ENCODE measurements at regions not wholly inside any gene's neighbourhood (a gene's known extent, or its start where the extent isn't known, plus 50 kb on each side); places are given as distances from the start of the nearest gene placed in this dataset.
"Not testable (repeated sequence)": the region's sequence is repeated elsewhere in the genome, so short reads cannot be mapped to it uniquely, and the experiment has no call there.

GRCh38 chr4:11970754-11971153 lies 542.1 kb upstream of the HS3ST1 start:
- Mint-ChIP-seq H3K4me1 (no peaks in the 10 kb centered on the region), H3K36me3 (ENCODE audit: low read depth) (no peaks in the 10 kb centered on the region), H3K9me3 (peaks cover 2% of the 10 kb centered on the region), H3K4me3 (no peak overlapping the region), H3K27me3 (ENCODE audit: low read depth) (no peaks in the 10 kb centered on the region), H3K27ac (ENCODE audit: unreplicated experiment) (no peak overlapping the region)
- no peak for TF ChIP-seq CTCF (conservative IDR thresholded peaks at IDR 0.05)
- DNase-seq (ENCODE audit: low read depth, low spot score), result no peak

GRCh38 chr4:11966782-11967181 lies 538.1 kb upstream of the HS3ST1 start:
- peaks cover 12% of the 10 kb centered on the region for H3K9me3 Mint-ChIP-seq
- H3K4me1 Mint-ChIP-seq, result no peaks in the 10 kb centered on the region
- no peak for DNase-seq (ENCODE audit: low read depth, low spot score)
- no peaks in the 10 kb centered on the region for H3K27me3 Mint-ChIP-seq (ENCODE audit: low read depth)
- H3K27ac Mint-ChIP-seq (ENCODE audit: unreplicated experiment), result no peak overlapping the region
- no peak for TF ChIP-seq CTCF (conservative IDR thresholded peaks at IDR 0.05)
- no peak overlapping the region for H3K4me3 Mint-ChIP-seq
- no peaks in the 10 kb centered on the region for H3K36me3 Mint-ChIP-seq (ENCODE audit: low read depth)

- no peak for DNase-seq (ENCODE audit: low read depth, low spot score)
- H3K4me3 Mint-ChIP-seq, result no peak overlapping the region
- no peak overlapping the region for H3K27ac Mint-ChIP-seq (ENCODE audit: unreplicated experiment)
- TF ChIP-seq CTCF (conservative IDR thresholded peaks at IDR 0.05), result peak; percentile 66
- no peaks in the 10 kb centered on the region for H3K4me1 Mint-ChIP-seq
- H3K36me3 Mint-ChIP-seq (ENCODE audit: low read depth), result no peaks in the 10 kb centered on the region
- peaks cover 5% of the 10 kb centered on the region for H3K9me3 Mint-ChIP-seq
- no peaks in the 10 kb centered on the region for H3K27me3 Mint-ChIP-seq (ENCODE audit: low read depth)
Measured at GRCh38 chr4:11954093-11954492, 525.4 kb upstream of the HS3ST1 start.

- Mint-ChIP-seq H3K4me3 (no peak overlapping the region), H3K27ac (ENCODE audit: unreplicated experiment) (no peak overlapping the region)
- TF ChIP-seq CTCF (conservative IDR thresholded peaks at IDR 0.05), result no peak
Measured at GRCh38 chr4:11949355-11949754, 520.7 kb upstream of the HS3ST1 start.

GRCh38 chr4:11947629-11948028 lies 518.9 kb upstream of the HS3ST1 start:
- H3K27me3 Mint-ChIP-seq (ENCODE audit: low read depth); H3K27ac Mint-ChIP-seq (ENCODE audit: unreplicated experiment); DNase-seq (ENCODE audit: low read depth, low spot score); H3K9me3 Mint-ChIP-seq; H3K4me3 Mint-ChIP-seq; H3K36me3 Mint-ChIP-seq (ENCODE audit: low read depth): not testable (repeated sequence)
- peaks cover 32% of the 10 kb centered on the region for H3K4me1 Mint-ChIP-seq

More at GRCh38 chr4:11949355-11949754, 520.7 kb upstream of the HS3ST1 start:
- H3K27me3 Mint-ChIP-seq (ENCODE audit: low read depth), result no peaks in the 10 kb centered on the region
- no peak for DNase-seq (ENCODE audit: low read depth, low spot score)
- no peaks in the 10 kb centered on the region for H3K36me3 Mint-ChIP-seq (ENCODE audit: low read depth)
- H3K4me1 Mint-ChIP-seq, result peaks cover 32% of the 10 kb centered on the region
- peaks cover 5% of the 10 kb centered on the region for H3K9me3 Mint-ChIP-seq

GRCh38 chr4:11937941-11938340 lies 509.2 kb upstream of the HS3ST1 start:
- Mint-ChIP-seq H3K9me3 (peaks cover 5% of the 10 kb centered on the region), H3K27me3 (ENCODE audit: low read depth) (no peaks in the 10 kb centered on the region), H3K4me1 (no peaks in the 10 kb centered on the region), H3K36me3 (ENCODE audit: low read depth) (no peaks in the 10 kb centered on the region), H3K27ac (ENCODE audit: unreplicated experiment) (no peak overlapping the region), H3K4me3 (no peak overlapping the region)
- no peak for TF ChIP-seq CTCF (conservative IDR thresholded peaks at IDR 0.05)
- no peak for DNase-seq (ENCODE audit: low read depth, low spot score)

Data from neural crest cell (in vitro differentiated cells).